ENCODE measurements at regions not wholly inside any gene's neighbourhood (a gene's known extent, or its start where the extent isn't known, plus 50 kb on each side); places are given as distances from the start of the nearest gene placed in this dataset.

GRCh38 chr1:5456090-5456811 lies 536.0 kb downstream of the NPHP4 start:
- no peak for DNase-seq

- no peak for DNase-seq
Measured at GRCh38 chr1:5455651-5456050, 536.6 kb downstream of the NPHP4 start.

DNA sequence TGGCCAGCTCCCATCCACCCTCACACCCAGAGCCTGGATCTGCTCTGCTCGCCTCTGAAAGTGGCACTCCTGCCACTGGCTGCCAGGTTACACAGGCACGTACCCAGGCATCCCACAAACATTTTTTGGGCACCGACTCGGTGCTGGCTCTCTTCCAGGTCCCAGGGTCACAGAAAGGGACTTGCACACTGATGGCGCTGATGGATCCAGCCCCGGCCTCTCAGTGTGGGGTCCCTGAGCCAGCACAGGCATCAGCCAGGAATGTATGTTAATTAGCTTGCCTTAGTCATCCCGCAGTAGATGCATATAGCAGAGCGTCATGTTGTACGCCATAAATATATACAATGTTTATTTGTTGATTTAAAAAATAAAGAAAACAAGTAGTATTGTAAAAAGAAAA lies 537.2 kb downstream of the NPHP4 start:
- no peak for DNase-seq

DNA sequence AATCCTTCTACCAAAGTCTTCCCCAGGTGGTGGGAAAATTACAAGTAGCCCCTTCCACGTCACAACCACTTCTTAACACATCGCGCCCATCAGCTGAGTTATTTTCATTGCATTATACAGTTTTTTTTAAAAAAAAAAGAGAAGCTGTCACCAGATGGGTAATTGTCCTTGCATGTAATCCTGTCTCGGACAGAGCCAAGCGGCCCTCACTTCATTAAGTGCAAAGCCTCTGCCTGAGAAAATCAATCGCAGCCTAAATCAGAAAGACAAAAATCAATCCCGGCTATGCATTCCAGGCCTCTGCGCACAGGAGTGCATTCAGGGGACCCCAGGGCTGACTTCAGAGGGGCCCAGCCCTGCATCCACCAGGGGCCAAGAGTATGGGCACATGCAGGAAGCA lies 538.9 kb downstream of the NPHP4 start:
- DNase-seq, result no peak

GRCh38 chr1:5451671-5452070 lies 540.6 kb downstream of the NPHP4 start:
- DNase-seq, result no peak

DNA sequence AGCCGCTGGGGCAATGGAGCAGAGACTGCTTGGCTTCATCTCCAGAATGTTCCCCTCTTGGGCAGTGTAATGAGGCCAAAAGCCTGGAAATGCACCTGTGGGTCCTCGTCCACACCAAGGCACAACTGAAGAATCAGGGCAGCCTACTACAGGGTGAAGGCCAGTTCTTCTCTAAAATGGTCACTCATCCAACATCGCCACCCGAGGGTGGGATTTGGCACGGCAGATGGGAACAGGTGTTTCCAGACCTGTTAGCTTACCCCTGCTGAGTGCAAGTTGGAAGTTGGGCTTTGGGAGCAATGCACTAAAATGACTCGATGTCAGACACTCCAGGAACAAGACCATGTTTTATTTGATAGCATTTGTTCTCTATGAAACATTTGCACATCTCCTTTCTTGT lies 543.7 kb downstream of the NPHP4 start:
- DNase-seq, result no peak

DNA sequence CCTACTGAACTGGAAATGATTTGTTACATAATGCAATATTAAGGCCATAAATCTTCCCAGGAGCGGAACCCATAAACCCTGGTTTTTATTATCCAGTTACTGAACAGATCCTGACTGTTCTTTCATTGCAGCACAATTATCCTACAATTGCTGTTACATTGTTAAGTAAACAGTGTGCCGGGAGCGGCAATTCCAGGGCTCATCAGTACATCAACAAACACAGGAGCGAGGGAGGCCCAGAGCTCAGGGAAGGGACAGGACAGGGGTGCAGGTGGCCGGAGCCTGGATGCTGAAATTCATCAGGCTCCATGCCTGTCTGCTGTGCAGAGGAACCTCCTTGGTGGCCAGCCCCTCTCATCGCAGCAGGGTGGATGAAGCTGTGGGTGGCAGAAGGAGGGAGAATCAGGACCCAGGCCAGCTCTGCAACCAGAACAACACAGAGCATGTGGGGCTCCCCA lies 544.7 kb downstream of the NPHP4 start:
- DNase-seq, result no peak

DNA sequence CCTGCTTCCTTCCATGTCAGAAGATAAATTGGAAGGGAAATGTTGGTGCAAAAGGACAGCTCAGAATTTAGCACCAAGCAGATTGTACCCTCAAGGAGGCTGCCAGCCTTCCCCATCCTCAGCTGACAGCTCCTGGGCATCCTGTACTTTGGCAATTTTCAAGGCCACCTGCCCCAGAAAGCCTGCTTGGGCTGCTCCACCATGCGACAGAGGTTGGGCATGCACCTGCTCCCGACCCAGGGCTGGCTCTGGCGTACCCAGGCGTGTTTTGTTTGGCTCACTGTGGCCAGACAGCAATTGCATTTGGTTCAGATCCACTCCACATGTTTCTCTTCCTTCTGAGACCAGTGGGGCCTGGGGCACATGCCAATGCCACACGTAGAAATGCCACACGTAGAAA lies 547.8 kb downstream of the NPHP4 start:
- DNase-seq, result no peak

DNA sequence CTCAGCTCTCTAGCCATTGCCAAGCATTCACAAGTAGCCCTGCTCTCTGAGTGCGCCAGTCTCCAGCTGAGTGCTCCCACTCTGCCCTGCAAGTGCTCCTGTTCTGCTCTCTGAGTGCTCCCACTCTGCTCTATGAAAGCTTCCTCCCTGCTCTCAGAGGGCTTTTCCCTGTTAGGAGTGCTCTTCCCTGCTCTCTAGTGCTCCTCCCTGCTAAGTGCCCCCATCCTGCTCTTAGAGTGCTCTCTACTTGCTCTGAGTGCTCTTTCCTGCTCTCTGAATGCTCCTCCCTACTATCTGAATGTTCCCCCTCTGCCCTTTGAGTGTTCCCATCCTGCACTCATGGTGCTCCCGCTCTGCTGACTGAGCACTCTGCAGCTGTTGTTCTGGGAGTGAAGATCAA lies 555.4 kb downstream of the NPHP4 start:
- no peak for DNase-seq

- DNase-seq, result no peak
Measured at GRCh38 chr1:5435414-5435813, 556.8 kb downstream of the NPHP4 start.

- no peak for DNase-seq
Measured at GRCh38 chr1:5432436-5432835, 559.8 kb downstream of the NPHP4 start.

DNA sequence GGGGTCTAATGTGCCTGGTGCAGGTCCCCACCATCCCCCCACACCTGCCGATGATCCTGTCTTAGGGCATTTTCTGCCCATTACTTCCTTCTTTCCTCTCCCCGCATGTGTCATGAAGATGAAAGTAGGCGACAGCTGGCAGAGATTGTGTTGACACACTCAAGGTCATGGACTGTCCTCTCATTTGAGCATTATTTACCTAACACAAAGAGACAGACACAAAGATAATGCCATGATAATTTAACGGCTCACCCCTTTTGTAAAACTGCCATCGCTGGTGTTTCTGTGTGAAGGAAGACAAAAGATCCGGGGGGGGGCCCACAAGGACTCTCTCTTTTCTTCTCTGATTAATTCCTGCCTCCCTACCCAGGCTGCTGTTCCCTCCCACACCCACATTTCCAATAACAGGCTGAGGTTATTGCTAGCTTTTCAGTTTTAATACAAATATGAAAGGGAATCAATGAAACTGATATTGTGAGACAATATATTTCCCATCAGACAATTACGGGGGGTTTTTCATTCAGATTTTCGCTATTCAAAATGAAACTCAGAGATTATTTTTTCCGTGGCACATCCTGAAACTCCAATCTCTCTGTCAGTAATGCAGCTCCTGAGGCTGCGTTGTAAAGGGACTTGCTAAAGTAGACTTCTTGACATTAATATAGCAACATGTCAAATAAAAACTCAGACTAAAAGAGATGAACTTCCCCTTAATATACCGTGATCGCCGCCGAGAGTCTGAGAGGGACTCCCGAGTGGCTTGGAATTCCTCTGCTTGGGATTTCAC lies 561.1 kb downstream of the NPHP4 start:
- DNase-seq, result no peak

DNA sequence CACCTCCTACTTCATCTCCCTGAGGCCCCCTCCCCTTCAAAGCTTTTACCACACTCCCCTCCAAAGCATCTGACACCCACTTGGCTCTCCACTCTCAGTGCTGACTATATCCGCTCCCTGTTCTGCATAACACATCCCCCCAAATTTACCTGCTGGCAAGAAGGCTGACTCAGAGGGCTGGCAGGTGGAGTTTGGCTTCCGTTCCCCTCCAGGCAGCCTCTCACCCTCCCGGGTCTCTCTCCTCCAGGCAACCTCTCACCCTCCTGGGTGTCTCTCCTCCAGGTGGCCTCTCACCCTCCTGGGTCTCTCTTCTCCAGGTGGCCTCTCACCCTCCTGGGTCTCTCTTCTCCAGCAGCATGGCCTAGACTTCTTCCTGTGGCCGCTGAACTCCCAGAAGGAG lies 562.1 kb downstream of the NPHP4 start:
- no peak for DNase-seq

- no peak for DNase-seq
Measured at GRCh38 chr1:5428351-5428750, 563.9 kb downstream of the NPHP4 start.

DNA sequence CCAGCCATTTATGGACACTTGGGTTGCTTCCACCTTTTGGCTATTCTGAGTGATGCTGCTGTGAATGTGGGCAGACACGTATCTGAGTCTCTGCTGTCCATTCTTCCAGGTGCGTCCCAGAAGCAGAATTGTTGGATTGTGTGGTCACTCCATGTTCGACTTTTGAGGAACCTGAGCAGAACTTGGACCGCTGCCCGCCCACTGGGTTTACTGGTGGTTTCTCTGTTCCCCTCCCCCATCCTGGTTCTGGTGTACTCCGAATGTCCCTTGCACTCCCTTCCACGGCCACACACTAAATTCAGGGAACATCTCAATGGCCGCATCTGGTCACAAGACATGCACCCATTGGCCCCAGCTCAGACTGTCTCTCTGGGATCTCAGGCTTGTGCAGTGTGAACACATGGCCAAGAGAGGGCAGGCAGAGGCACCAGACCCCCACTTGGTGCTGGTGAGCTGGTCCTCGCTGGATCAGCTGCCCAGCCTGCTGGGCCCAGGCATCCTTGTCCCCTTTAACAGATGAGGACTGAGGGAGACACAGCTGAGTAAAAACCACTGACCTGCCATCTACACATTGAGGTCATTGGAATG lies 565.1 kb downstream of the NPHP4 start:
- no peak for DNase-seq

GRCh38 chr1:5424802-5425703 lies 567.2 kb downstream of the NPHP4 start:
- no peak for DNase-seq

GRCh38 chr1:5423109-5423508 lies 569.1 kb downstream of the NPHP4 start:
- peak in 1 of 2 donors; percentile 17 for DNase-seq

DNA sequence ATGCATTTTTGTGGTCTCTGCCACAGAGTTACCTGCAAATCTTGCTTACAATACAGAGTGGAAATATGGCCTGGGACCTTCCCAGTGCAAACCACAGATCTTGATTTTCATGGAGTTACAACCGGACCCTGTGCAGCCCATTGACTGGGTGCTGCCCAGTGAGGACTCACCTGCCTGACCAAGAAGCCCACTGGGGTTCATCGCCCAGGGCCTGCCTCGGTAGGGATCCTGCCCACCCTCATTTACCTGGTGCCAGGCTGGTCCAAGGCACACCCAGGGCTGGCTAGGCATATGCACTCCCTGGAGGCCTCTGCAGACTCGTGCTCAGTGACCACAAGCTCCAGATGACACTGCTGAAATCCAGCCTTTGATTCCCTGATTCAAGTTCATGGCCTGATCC lies 572.7 kb downstream of the NPHP4 start:
- DNase-seq, result no peak

DNA sequence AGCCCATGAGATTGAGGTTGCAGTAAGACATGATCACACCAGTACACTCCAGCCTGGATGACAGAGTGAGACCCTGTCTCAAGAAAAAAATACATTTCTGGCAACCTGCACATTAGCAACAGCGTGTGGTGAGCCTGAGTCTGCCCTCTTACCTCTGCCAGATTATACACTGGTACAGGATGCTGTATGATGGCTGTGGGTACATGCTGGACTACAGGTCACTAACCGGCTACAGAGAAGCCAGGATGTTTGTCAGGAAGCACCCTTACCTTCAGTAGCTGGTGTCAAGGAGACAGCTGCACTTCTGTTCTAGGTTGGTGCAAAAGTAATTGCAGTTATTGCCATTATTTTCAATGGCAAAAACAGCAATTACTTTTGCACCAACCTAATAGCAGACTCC lies 575.7 kb downstream of the NPHP4 start:
- DNase-seq, result no peak

GRCh38 chr1:5415606-5416005 lies 576.6 kb downstream of the NPHP4 start:
- DNase-seq, result no peak

DNA sequence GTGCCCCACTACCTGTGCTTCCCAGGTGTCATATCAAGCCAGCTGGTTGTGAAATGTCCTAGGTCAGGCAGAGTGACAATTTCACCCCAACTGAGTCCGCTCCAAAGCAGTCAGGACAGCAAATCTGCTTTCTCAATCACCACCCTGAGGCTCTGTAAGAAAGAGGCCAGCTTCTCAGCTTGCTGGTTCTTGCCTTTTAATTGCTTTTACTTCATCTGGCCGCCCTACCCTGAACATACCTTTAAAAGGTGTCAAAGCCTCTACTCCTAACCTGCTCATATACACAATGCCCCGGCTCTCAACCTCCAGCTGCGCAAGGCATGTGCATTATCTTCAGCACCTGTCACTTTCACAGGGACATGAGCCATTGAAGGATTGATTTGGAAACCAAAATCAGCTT lies 581.6 kb downstream of the NPHP4 start:
- no peak for DNase-seq

GRCh38 chr1:5408401-5408800 lies 583.8 kb downstream of the NPHP4 start:
- DNase-seq, result no peak

DNA sequence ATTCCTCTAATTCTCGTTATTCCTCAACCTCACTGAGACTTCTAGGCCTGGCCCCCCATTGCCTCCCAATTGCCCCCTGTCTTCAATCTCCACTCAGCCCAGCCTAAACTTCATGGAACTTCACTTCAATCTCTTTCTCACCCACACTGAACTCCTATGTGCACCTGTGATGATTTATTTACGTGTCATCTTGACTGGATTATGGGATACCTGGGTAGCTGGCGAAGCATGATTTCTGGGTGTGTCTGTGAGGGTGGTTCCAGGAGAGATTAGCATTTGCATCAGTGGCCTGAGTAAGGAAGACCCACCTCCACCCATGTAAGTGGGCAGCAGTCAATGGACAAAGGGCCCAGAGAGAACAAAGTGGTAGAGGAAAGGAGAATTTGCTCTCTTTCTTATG lies 587.0 kb downstream of the NPHP4 start:
- DNase-seq, result no peak
